ENCODE measurements at regions not wholly inside any gene's neighbourhood (a gene's known extent, or its start where the extent isn't known, plus 50 kb on each side); places are given as distances from the start of the nearest gene placed in this dataset.

GRCh38 chr20:56986931-56987720 is 279.3 kb downstream of the BMP7 start:
- no peak for DNase-seq
- Histone ChIP-seq H3K9me3 (ENCODE audit: severe bottlenecking) (no peaks in the 10 kb centered on the region), H3K36me3 (no peaks in the 10 kb centered on the region), H3K27me3 (ENCODE audit: insufficient read depth, low read depth, severe bottlenecking) (peaks cover 87% of the 10 kb centered on the region), H3K4me3 (ENCODE audit: low read depth, low read length) (no peak overlapping the region), H3K27ac (no peak overlapping the region)
- no peak for TF ChIP-seq CTCF (IDR thresholded peaks at IDR 0.05; ENCODE audit: low read depth, low read length)

- Histone ChIP-seq H3K27me3 (ENCODE audit: insufficient read depth, low read depth, severe bottlenecking) (peaks cover 88% of the 10 kb centered on the region), H3K36me3 (no peaks in the 10 kb centered on the region), H3K9me3 (ENCODE audit: severe bottlenecking) (no peaks in the 10 kb centered on the region), H3K4me3 (ENCODE audit: low read depth, low read length) (no peak overlapping the region), H3K27ac (no peak overlapping the region)
- no peak for DNase-seq
- TF ChIP-seq CTCF (IDR thresholded peaks at IDR 0.05; ENCODE audit: low read depth, low read length), result no peak
These were observed 278.5 kb downstream of the BMP7 start for GRCh38 chr20:56987986-56988385.

GRCh38 chr20:56988446-56988845 is 278.0 kb downstream of the BMP7 start:
- H3K4me3 ChIP-seq (ENCODE audit: low read depth, low read length), result no peak overlapping the region
- H3K36me3 ChIP-seq, result no peaks in the 10 kb centered on the region
- H3K27me3 ChIP-seq (ENCODE audit: insufficient read depth, low read depth, severe bottlenecking), result peaks cover 88% of the 10 kb centered on the region
- no peaks in the 10 kb centered on the region for H3K9me3 ChIP-seq (ENCODE audit: severe bottlenecking)
- H3K27ac ChIP-seq, result no peak overlapping the region
- TF ChIP-seq CTCF (IDR thresholded peaks at IDR 0.05; ENCODE audit: low read depth, low read length), result no peak
- no peak for DNase-seq

GRCh38 chr20:56989516-56989915 is 276.9 kb downstream of the BMP7 start:
- no peak for TF ChIP-seq CTCF (IDR thresholded peaks at IDR 0.05; ENCODE audit: low read depth, low read length)
- no peaks in the 10 kb centered on the region for H3K9me3 ChIP-seq (ENCODE audit: severe bottlenecking)
- DNase-seq, result no peak
- H3K27ac ChIP-seq, result no peak overlapping the region
- H3K27me3 ChIP-seq (ENCODE audit: insufficient read depth, low read depth, severe bottlenecking), result peaks cover 88% of the 10 kb centered on the region
- H3K4me3 ChIP-seq (ENCODE audit: low read depth, low read length), result no peak overlapping the region
- no peaks in the 10 kb centered on the region for H3K36me3 ChIP-seq

- no peaks in the 10 kb centered on the region for H3K36me3 ChIP-seq
- H3K4me3 ChIP-seq (ENCODE audit: low read depth, low read length), result no peak overlapping the region
- peaks cover 89% of the 10 kb centered on the region for H3K27me3 ChIP-seq (ENCODE audit: insufficient read depth, low read depth, severe bottlenecking)
- DNase-seq, result no peak
- no peak overlapping the region for H3K27ac ChIP-seq
- no peaks in the 10 kb centered on the region for H3K9me3 ChIP-seq (ENCODE audit: severe bottlenecking)
- TF ChIP-seq CTCF (IDR thresholded peaks at IDR 0.05; ENCODE audit: low read depth, low read length), result no peak
These were observed 273.4 kb downstream of the BMP7 start for GRCh38 chr20:56993020-56993559.

Measured in WERI-Rb-1 (cell line).